Lung (tissue), 11 donors: ENCODE measurements at regions not wholly inside any gene's neighbourhood (a gene's known extent, or its start where the extent isn't known, plus 50 kb on each side); places are given as distances from the start of the nearest gene placed in this dataset.

Experiments used
- ATAC-seq: fragments of 200-7000 bp; cut with Tn5 transposase; one replicate; pipeline ENCODE4 v1.9.1; 2020; ENCODE audit warnings: moderate number of reproducible peaks; ENCODE audit not compliant: insufficient read depth, low FRiP score
- DNase-seq, 3 donors: peaks; one replicate each; pipeline ENCODE4 v3.0.0-alpha.2; 2013 to 2017
- H3K27ac ChIP-seq, 2 donors: one replicate each; pipeline ENCODE4 v1.5.1; 2013; ENCODE audit warnings: mild to moderate bottlenecking in 2 of 2, moderate library complexity in 2 of 2, control low read depth in 1 of 2, inconsistent platforms in 1 of 2, low read depth in 1 of 2, low read length in 1 of 2
- H3K27me3 ChIP-seq, 3 donors: one replicate each; pipeline ENCODE4 v1.5.1; 2013; ENCODE audit warnings: low read length in 2 of 3; ENCODE audit not compliant: control insufficient read depth in 3 of 3, insufficient read depth in 3 of 3
- H3K36me3 ChIP-seq, 4 donors: one replicate each; pipeline ENCODE4 v1.5.1; 2013; ENCODE audit warnings: low read length in 4 of 4, mild to moderate bottlenecking in 1 of 4, moderate library complexity in 1 of 4; ENCODE audit not compliant: control insufficient read depth in 4 of 4, insufficient read depth in 4 of 4
- H3K4me1 ChIP-seq, 5 donors: one replicate each; pipeline ENCODE4 v1.5.1; 2013; ENCODE audit warnings: low read length in 5 of 5, mild to moderate bottlenecking in 2 of 5, moderate library complexity in 1 of 5; ENCODE audit not compliant: control insufficient read depth in 5 of 5, insufficient read depth in 5 of 5
- H3K4me3 ChIP-seq: one replicate; pipeline ENCODE4 v1.5.1; 2013; ENCODE audit warnings: mild to moderate bottlenecking, control low read depth, moderate library complexity
- H3K9ac ChIP-seq, 2 donors: one replicate each; pipeline ENCODE4 v1.5.1; 2013; ENCODE audit warnings: low read length in 2 of 2, control low read depth in 1 of 2; ENCODE audit not compliant: insufficient read depth in 1 of 2
- H3K9me3 ChIP-seq, 4 donors: one replicate each; pipeline ENCODE4 v1.5.1; 2013; ENCODE audit warnings: low read length in 3 of 4, mild to moderate bottlenecking in 1 of 4, moderate library complexity in 1 of 4; ENCODE audit not compliant: control insufficient read depth in 4 of 4, insufficient read depth in 3 of 4
- CTCF ChIP-seq: IDR thresholded peaks from 2 replicates; pipeline ENCODE4 v1.5.1; 2012; ENCODE audit warnings: mild to moderate bottlenecking; ENCODE audit errors: control extremely low read depth, extremely low read depth
- WGBS, 2 donors: extraction: QIAGEN DNeasy Blood & Tissue Kit; methylation state at CpG; one replicate each; pipeline ENCODE4 v1.1.7; 2013; 5-methylcytosine and 5-hydroxymethylcytosine counted together
- donor health status: control.
- donor health status: control.
- donor health status: Bipolar disorder and iron deficiency.
- donor health status: healthy.
- donor health status: DM: yes; HTN: yes; CAD: no.

DNA sequence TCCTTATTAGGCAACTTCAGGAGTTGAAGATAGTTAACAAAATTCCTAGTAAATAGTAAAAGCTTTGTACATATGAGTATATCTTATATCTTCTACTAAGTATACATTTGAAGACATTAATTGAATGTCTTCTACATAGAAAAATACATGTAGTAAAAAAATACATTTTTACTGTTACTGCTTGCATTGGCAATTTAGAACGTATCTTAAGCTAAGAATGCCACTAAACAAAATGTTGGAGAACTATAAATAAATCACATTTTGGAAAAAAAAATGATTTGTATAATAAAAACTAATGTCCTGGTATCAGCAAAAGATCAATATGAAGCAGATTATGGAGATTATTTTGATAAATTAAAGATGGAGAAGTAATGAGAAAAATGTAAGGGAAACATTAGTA is 434.2 kb upstream of the SLC8A1 start:
- no peak overlapping the region for H3K4me3 ChIP-seq
- H3K9ac ChIP-seq = no peak overlapping the region
- H3K27me3 ChIP-seq = no peaks in the 10 kb centered on the region
- no peak for TF ChIP-seq CTCF
- WGBS, 2 donors = 86 to 87% methylated on average over 1 of the region's 1 CpG
- H3K9me3 ChIP-seq = no peaks in the 10 kb centered on the region
- H3K36me3 ChIP-seq = no peaks in the 10 kb centered on the region
- DNase-seq = no peak
- ATAC-seq = no peak
- H3K27ac ChIP-seq = no peak overlapping the region
- H3K4me1 ChIP-seq = no peaks in the 10 kb centered on the region

DNA sequence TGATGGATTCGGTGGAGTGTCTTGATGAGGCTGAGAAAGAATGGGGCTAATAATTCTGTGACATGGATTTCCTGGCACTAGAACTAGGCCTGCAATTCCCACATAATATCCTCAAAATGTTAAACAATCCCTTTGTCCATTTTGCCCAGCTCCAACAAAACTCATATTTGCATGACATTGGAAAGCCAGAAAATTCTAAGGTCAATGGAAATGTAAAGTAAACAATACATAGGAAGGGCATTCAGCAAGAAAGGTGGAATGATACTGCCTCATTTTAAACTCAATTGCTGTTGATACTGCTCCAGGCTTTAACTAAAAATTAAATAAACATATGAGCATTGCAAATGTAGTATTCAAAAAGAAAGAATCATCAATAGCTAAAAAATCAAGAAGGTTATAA is 434.8 kb upstream of the SLC8A1 start:
- Histone ChIP-seq H3K9ac (no peak overlapping the region), H3K27me3 (no peaks in the 10 kb centered on the region), H3K36me3 (no peaks in the 10 kb centered on the region), H3K9me3 (no peaks in the 10 kb centered on the region), H3K4me1 (no peaks in the 10 kb centered on the region), H3K4me3 (no peak overlapping the region), H3K27ac (no peak overlapping the region)
- WGBS, 2 donors = 86 to 94% methylated on average over 1 of the region's 1 CpG
- DNase-seq (no peak), ATAC-seq (no peak)
- TF ChIP-seq CTCF = no peak

- H3K9ac ChIP-seq = no peak overlapping the region
- no peaks in the 10 kb centered on the region for H3K36me3 ChIP-seq
- ATAC-seq = no peak
- H3K4me1 ChIP-seq = no peaks in the 10 kb centered on the region
- no peak overlapping the region for H3K27ac ChIP-seq
- no peak overlapping the region for H3K4me3 ChIP-seq
- TF ChIP-seq CTCF = no peak
- H3K27me3 ChIP-seq = no peaks in the 10 kb centered on the region
- no peaks in the 10 kb centered on the region for H3K9me3 ChIP-seq
- DNase-seq = no peak
Measured at GRCh38 chr2:40896358-40896757, 444.5 kb upstream of the SLC8A1 start.

GRCh38 chr2:40914666-40915065 is 462.8 kb upstream of the SLC8A1 start:
- H3K9me3 ChIP-seq = no peaks in the 10 kb centered on the region
- no peaks in the 10 kb centered on the region for H3K4me1 ChIP-seq
- DNase-seq (peak in 1 of 3 donors; percentile 7), ATAC-seq (no peak)
- no peak overlapping the region for H3K27ac ChIP-seq
- H3K4me3 ChIP-seq = no peak overlapping the region
- H3K9ac ChIP-seq = no peak overlapping the region
- H3K27me3 ChIP-seq = no peaks in the 10 kb centered on the region
- no peak for TF ChIP-seq CTCF
- H3K36me3 ChIP-seq = no peaks in the 10 kb centered on the region
